H54 (cell line): ENCODE measurements at regions not wholly inside any gene's neighbourhood (a gene's known extent, or its start where the extent isn't known, plus 50 kb on each side); places are given as distances from the start of the nearest gene placed in this dataset.

Experiments used
- DNase-seq: peaks from one replicate; pipeline ENCODE4 v3.0.0; 2011; ENCODE audit warnings: low spot score, mixed read lengths; ENCODE audit not compliant: insufficient read length
- FAIRE-seq: peaks from 3 replicates; lab custom pipeline; 2011; peaks lifted over from hg19 to GRCh38; lab: Jason Lieb, UNC
- POLR2A ChIP-seq: IDR thresholded peaks from 2 replicates; pipeline ENCODE4 v1.6.1; 2011; ENCODE audit warnings: low read depth, mild to moderate bottlenecking, low read length

GRCh38 chr14:65939184-65939583 is 526.7 kb downstream of the FUT8 start:
- DNase-seq (no peak), FAIRE-seq (no peak)
- TF ChIP-seq POLR2A, result no peak

- no peak for TF ChIP-seq POLR2A
- FAIRE-seq, result no peak
- DNase-seq, result no peak
Measured at GRCh38 chr14:65940056-65940735, 527.7 kb downstream of the FUT8 start.

GRCh38 chr14:65941091-65941490 is 528.6 kb downstream of the FUT8 start:
- FAIRE-seq, result no peak
- TF ChIP-seq POLR2A, result no peak
- DNase-seq, result no peak

GRCh38 chr14:65943150-65943549 is 530.6 kb downstream of the FUT8 start:
- FAIRE-seq (no peak), DNase-seq (no peak)
- TF ChIP-seq POLR2A, result no peak

GRCh38 chr14:65943916-65944410 is 531.4 kb downstream of the FUT8 start:
- DNase-seq (no peak), FAIRE-seq (no peak)
- TF ChIP-seq POLR2A, result no peak

GRCh38 chr14:65945327-65945726 is 532.8 kb downstream of the FUT8 start:
- DNase-seq (no peak), FAIRE-seq (no peak)
- TF ChIP-seq POLR2A, result no peak

GRCh38 chr14:65946494-65946893 is 534.0 kb downstream of the FUT8 start:
- FAIRE-seq (no peak), DNase-seq (no peak)
- no peak for TF ChIP-seq POLR2A

GRCh38 chr14:65948302-65948701 is 535.8 kb downstream of the FUT8 start:
- TF ChIP-seq POLR2A, result no peak
- no peak for DNase-seq
- no peak for FAIRE-seq

- FAIRE-seq (no peak), DNase-seq (no peak)
- no peak for TF ChIP-seq POLR2A
Measured at GRCh38 chr14:65949711-65950516, 536.3 kb upstream of the CCDC196 start.

GRCh38 chr14:65954942-65955341 is 531.2 kb upstream of the CCDC196 start:
- no peak for FAIRE-seq
- TF ChIP-seq POLR2A, result no peak
- no peak for DNase-seq

GRCh38 chr14:65957631-65958205 is 528.5 kb upstream of the CCDC196 start:
- DNase-seq, result no peak
- TF ChIP-seq POLR2A, result no peak
- no peak for FAIRE-seq

GRCh38 chr14:65958664-65959562 is 527.3 kb upstream of the CCDC196 start:
- no peak for DNase-seq
- FAIRE-seq, result no peak
- no peak for TF ChIP-seq POLR2A

- TF ChIP-seq POLR2A, result no peak
- FAIRE-seq (no peak), DNase-seq (no peak)
Measured at GRCh38 chr14:65959563-65960024, 526.6 kb upstream of the CCDC196 start.

GRCh38 chr14:65961004-65961403 is 525.2 kb upstream of the CCDC196 start:
- DNase-seq, result peak; percentile 36
- TF ChIP-seq POLR2A, result no peak
- FAIRE-seq, result no peak
